Common myeloid progenitor, CD34-positive (primary cell): ENCODE measurements at regions not wholly inside any gene's neighbourhood (a gene's known extent, or its start where the extent isn't known, plus 50 kb on each side); places are given as distances from the start of the nearest gene placed in this dataset.
A peak's percentile ranks its signal among the peaks of the same experiment; 100 is the strongest.

ENCODE experiments used
- CTCF ChIA-PET: fragments of 350-600 bp; sonication (Branson Sonifier 250); formaldehyde crosslinking; loops from one replicate; lab custom pipeline; 2021; ENCODE audit warnings: antibody characterized with exemption; lab: Charles Lee
- POLR2A ChIA-PET: fragments of 350-600 bp; sonication (Branson Sonifier 250); formaldehyde crosslinking; loops from one replicate; lab custom pipeline; 2021; ENCODE audit warnings: antibody characterized with exemption; lab: Charles Lee
- DNase-seq, 3 donors: peaks; one replicate each; pipeline versions ENCODE4 v3.0.0 to v3.0.0-alpha.2; 2013
- H3K27ac ChIP-seq, 2 experiments: 1 replicate in 1 of 2; 2 replicates in 1 of 2; pipeline ENCODE4 v1.7.0; 2013; ENCODE audit warnings: inconsistent platforms in 2 of 2, low read length in 2 of 2, mild to moderate bottlenecking in 2 of 2, low read depth in 1 of 2, moderate library complexity in 1 of 2; ENCODE audit not compliant: severe bottlenecking in 2 of 2, insufficient read depth in 1 of 2, poor library complexity in 1 of 2
- H3K27me3 ChIP-seq, 5 experiments: replicated peaks in 2 of 5; 1 replicate in 3 of 5; 2 replicates in 2 of 5; pipeline versions ENCODE4 v1.6.1 to v1.7.0; 2013; ENCODE audit warnings: low read length in 4 of 5, mild to moderate bottlenecking in 2 of 5, moderate library complexity in 2 of 5, inconsistent platforms in 1 of 5; ENCODE audit not compliant: insufficient read depth in 5 of 5, control insufficient read depth in 4 of 5
- H3K36me3 ChIP-seq, 4 experiments: 1 replicate in 2 of 4; 2 replicates in 2 of 4; pipeline versions ENCODE4 v1.6.1 to v1.7.0; 2013; ENCODE audit warnings: low read length in 3 of 4, control low read depth in 1 of 4, mild to moderate bottlenecking in 1 of 4; ENCODE audit not compliant: control insufficient read depth in 4 of 4, insufficient read depth in 4 of 4
- H3K4me1 ChIP-seq, 4 experiments: 1 replicate in 3 of 4; 2 replicates in 1 of 4; pipeline versions ENCODE4 v1.6.1 to v1.7.1; 2013; ENCODE audit warnings: low read length in 3 of 4, mild to moderate bottlenecking in 3 of 4, control low read depth in 1 of 4, inconsistent platforms in 1 of 4, moderate library complexity in 1 of 4; ENCODE audit not compliant: control insufficient read depth in 4 of 4, insufficient read depth in 4 of 4; ENCODE audit errors: control extremely low read depth in 1 of 4
- H3K4me3 ChIP-seq, 7 experiments: 1 replicate in 4 of 7; 2 replicates in 3 of 7; pipeline versions ENCODE4 v1.5.1 to v1.7.0; 2013; ENCODE audit warnings: mild to moderate bottlenecking in 7 of 7, low read length in 6 of 7, moderate library complexity in 6 of 7, inconsistent platforms in 2 of 7, low read depth in 2 of 7, control low read depth in 1 of 7; ENCODE audit not compliant: insufficient read depth in 4 of 7, control insufficient read depth in 1 of 7; ENCODE audit errors: extremely low read depth in 1 of 7
- H3K9me3 ChIP-seq, 5 experiments: 1 replicate in 4 of 5; 2 replicates in 1 of 5; pipeline versions ENCODE4 v1.6.1 to v1.7.1; 2013; ENCODE audit warnings: low read length in 4 of 5, mild to moderate bottlenecking in 2 of 5, inconsistent platforms in 1 of 5, low read depth in 1 of 5, moderate library complexity in 1 of 5; ENCODE audit not compliant: control insufficient read depth in 4 of 5, insufficient read depth in 2 of 5; ENCODE audit errors: control extremely low read depth in 1 of 5
- WGBS: methylation state at CpG from one replicate; pipeline ENCODE4 v1.1.5; 2013; ENCODE audit not compliant: insufficient coverage; 5-methylcytosine and 5-hydroxymethylcytosine counted together

DNA sequence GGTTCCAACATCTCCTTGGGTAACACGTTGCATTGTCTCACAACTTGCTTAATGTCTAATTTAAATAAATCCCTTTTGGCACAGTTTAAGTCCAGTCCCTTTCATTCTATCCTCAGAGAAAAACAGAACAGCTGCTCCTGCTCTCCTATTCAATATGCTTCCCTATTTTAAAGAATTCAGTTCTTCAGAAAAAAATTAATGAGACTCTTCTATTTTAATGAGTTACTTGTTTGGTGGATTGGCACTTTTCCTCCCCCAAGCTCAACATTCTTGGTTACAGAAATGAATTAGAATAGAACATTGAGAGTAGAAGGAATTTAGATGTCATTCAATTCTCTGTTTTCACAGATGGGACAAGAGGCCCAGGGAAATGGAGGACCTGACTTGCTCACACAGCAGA lies 116.9 kb upstream of the ATP8B1 start:
- no peak for DNase-seq
- no peaks in the 10 kb centered on the region for H3K9me3 ChIP-seq
- H3K36me3 ChIP-seq, result no peaks in the 10 kb centered on the region
- 100% methylated on average over 1 of the region's 1 CpG for WGBS
- H3K27ac ChIP-seq, result no peak overlapping the region
- peaks cover 0 to 6% (median 1%) of the 10 kb centered on the region in 4 experiments for H3K4me1 ChIP-seq
- H3K4me3 ChIP-seq, result no peak overlapping the region
- CTCF ChIA-PET, result no interaction called here
- POLR2A ChIA-PET, result no interaction called here
- H3K27me3 ChIP-seq, result no peaks in the 10 kb centered on the region

DNA sequence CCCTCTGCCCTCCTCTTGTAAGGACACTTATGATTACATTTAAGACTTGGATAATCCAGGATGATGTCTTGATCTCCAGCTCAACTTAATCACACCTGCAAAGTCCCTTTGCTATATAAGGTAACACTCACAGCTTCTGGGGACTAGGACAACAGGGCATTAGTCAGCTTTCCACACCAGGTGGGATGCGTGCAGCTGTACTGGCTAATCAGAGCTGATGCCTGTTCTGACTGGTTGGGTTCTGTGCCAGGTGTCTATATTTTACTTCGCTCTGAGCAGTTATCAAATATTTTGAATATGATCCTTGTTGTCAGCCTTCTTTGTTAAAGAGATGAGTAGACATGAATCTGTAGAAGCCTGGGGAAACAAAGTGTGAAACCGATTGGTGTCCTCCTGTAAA lies 115.5 kb upstream of the ATP8B1 start:
- 100% methylated on average over 3 of the region's 3 CpGs for WGBS
- no peaks in the 10 kb centered on the region for H3K27me3 ChIP-seq
- CTCF ChIA-PET, result no interaction called here

GRCh38 chr18:57916684-57917083 lies 113.6 kb upstream of the ATP8B1 start:
- ChIA-PET CTCF (no interaction called here), POLR2A (no interaction called here)
- Histone ChIP-seq H3K4me1 (peaks cover 0 to 6% (median 1%) of the 10 kb centered on the region in 4 experiments), H3K27ac (no peak overlapping the region), H3K36me3 (no peaks in the 10 kb centered on the region), H3K9me3 (no peaks in the 10 kb centered on the region), H3K4me3 (no peak overlapping the region), H3K27me3 (no peaks in the 10 kb centered on the region)
- no CpG with 5 or more reads among the region's 3 CpGs for WGBS
- no peak for DNase-seq

More for the DNA sequence above, 115.5 kb upstream of the ATP8B1 start:
- Histone ChIP-seq H3K4me3 (no peak overlapping the region), H3K36me3 (no peaks in the 10 kb centered on the region), H3K9me3 (no peaks in the 10 kb centered on the region), H3K27ac (no peak overlapping the region), H3K4me1 (peaks cover 0 to 6% (median 1%) of the 10 kb centered on the region in 4 experiments)
- no peak for DNase-seq
- POLR2A ChIA-PET, result interaction anchor here (0.6 kb wide), 1 partner anchor 44 kb away, joined by 3 read pairs; no protein-coding TSS in a partner anchor

DNA sequence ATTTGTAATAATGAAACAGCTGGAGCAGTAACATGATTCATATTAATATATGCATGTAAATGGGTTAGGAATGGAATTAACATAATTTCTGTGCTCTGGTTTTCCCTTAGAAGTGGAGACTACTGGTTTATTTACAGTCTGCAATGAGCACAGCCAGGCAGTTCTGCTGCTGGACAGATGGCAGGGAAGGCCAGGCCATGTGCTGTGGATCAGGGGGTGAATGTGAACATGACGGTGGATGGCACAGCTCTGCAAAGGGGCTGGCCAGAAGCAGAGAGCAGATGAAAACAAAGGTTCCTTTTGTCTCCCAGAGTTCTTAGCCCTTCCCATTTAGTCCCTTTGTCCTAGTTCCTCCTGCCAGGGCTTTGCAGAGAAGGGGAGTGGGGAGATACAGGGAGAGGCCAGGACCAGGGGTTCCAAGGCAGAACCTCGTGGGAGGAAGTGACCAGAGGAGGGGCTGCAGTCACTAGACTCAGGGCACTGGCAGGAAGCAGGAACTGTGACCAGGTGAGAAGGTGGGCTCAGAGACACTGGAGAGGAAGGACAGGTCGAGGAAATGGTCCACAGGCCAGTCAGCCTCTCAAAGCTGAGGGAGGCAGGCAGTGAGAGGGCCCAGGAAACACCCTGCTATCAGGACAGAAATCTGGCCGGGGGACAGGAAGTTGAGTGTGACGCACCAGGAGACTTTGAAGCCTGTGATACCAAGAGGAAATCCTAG lies 112.9 kb upstream of the ATP8B1 start:
- peak in 2 of 3 donors; percentile 14 to 28 for DNase-seq
- no peak overlapping the region for H3K4me3 ChIP-seq
- H3K4me1 ChIP-seq, result peaks cover 0 to 6% (median 1%) of the 10 kb centered on the region in 4 experiments
- WGBS, result 28% methylated on average over 5 of the region's 5 CpGs
- POLR2A ChIA-PET, result no interaction called here
- no peak overlapping the region for H3K27ac ChIP-seq
- no peaks in the 10 kb centered on the region for H3K36me3 ChIP-seq
- no peaks in the 10 kb centered on the region for H3K27me3 ChIP-seq
- H3K9me3 ChIP-seq, result no peaks in the 10 kb centered on the region
- CTCF ChIA-PET, result no interaction called here

DNA sequence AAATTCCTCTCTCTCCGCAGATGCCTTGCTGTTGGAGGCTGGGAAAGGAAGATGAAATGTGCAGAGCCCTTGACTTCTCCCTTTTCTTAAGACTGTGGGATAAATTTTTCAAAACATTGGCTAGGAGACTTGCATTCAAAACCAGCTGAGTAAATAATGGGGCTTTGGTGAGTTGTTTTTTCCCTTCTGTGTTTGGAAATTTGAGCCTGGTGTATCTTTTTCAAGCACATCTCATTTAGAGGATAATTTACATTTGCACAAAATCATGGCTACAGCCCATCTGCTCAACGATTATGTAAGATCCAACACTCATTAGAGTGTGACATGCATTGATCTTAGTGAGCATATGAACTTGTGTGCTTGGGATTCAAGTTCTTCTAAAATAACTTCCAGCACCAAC lies 112.1 kb upstream of the ATP8B1 start:
- H3K9me3 ChIP-seq, result no peaks in the 10 kb centered on the region
- H3K27ac ChIP-seq, result no peak overlapping the region
- H3K4me1 ChIP-seq, result peaks cover 0 to 6% (median 1%) of the 10 kb centered on the region in 4 experiments
- H3K36me3 ChIP-seq, result no peaks in the 10 kb centered on the region
- POLR2A ChIA-PET, result no interaction called here
- no peaks in the 10 kb centered on the region for H3K27me3 ChIP-seq
- no peak overlapping the region for H3K4me3 ChIP-seq
- DNase-seq, result no peak
- CTCF ChIA-PET, result no interaction called here
- WGBS, result 100% methylated on average over 1 of the region's 2 CpGs

DNA sequence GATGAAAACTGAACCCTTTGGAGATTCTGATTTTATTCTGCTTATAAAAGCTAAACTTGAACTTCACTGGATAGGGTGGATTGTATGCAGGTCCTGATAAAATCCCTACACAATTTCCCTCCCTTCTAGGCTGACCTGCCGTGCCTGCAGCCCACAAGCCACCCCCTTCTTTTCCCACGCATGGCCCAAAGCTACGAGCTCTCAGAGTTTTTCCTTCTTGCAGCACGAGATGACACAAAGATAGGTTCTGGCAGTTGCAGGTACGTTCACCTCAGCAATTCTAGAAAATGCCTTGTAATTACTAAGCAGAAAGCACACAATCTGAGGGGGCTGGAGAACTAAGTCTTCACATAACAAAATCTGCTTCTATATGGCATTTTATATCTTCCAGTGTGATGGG lies 110.6 kb upstream of the ATP8B1 start:
- H3K4me3 ChIP-seq, result no peak overlapping the region
- H3K4me1 ChIP-seq, result peaks cover 0 to 6% (median 1%) of the 10 kb centered on the region in 4 experiments
- CTCF ChIA-PET, result interaction anchor here (1.4 kb wide), 1 partner anchor 17 kb away, joined by 4 read pairs; no protein-coding TSS in a partner anchor
- 95% methylated on average over 4 of the region's 5 CpGs for WGBS
- H3K27ac ChIP-seq, result no peak overlapping the region
- H3K27me3 ChIP-seq, result no peaks in the 10 kb centered on the region
- H3K36me3 ChIP-seq, result no peaks in the 10 kb centered on the region
- no peak for DNase-seq
- POLR2A ChIA-PET, result no interaction called here
- no peaks in the 10 kb centered on the region for H3K9me3 ChIP-seq

- 90% methylated on average over 7 of the region's 7 CpGs for WGBS
- CTCF ChIA-PET, result no interaction called here
- DNase-seq, result no peak
- POLR2A ChIA-PET, result no interaction called here
- Histone ChIP-seq H3K4me1 (no peaks in the 10 kb centered on the region), H3K9me3 (no peaks in the 10 kb centered on the region), H3K4me3 (no peak overlapping the region), H3K27me3 (peaks cover 0 to 3% (median 0%) of the 10 kb centered on the region in 5 experiments), H3K27ac (no peak overlapping the region), H3K36me3 (no peaks in the 10 kb centered on the region)
These were observed 107.7 kb upstream of the ATP8B1 start for GRCh38 chr18:57910817-57911216.
